HG02970 (cell line): ENCODE measurements at regions not wholly inside any gene's neighbourhood (a gene's known extent, or its start where the extent isn't known, plus 50 kb on each side); places are given as distances from the start of the nearest gene placed in this dataset.
"Not testable (repeated sequence)": the region's sequence is repeated elsewhere in the genome, so short reads cannot be mapped to it uniquely, and the experiment has no call there.

Experiments used
- ATAC-seq: cut with Tn5 transposase; IDR thresholded peaks from one replicate; pipeline ENCODE4 v1.9.1; 2021; ENCODE audit warnings: mild to moderate bottlenecking, moderate library complexity, moderate number of reproducible peaks; ENCODE audit not compliant: unreplicated experiment, low FRiP score

DNA sequence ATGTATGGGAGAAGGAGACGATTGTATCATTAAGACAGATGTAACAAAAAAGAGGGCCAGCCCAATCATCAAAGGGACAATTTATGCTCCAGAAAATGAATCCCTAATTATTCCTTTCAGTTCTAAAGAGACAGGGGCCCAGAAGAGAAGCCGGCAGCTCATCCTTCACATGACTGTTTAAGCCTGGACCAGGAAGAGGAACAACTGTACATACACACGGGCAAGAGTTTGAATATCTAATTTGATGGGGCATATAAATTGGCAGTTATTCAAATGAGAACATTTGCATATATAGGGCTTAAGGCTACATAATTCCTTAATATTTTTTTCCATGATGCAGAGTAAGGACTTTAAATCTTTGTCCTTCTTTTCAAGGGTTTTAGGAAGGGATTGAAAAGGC, 232.3 kb downstream of the TLE3 start:
- ATAC-seq: no peak

DNA sequence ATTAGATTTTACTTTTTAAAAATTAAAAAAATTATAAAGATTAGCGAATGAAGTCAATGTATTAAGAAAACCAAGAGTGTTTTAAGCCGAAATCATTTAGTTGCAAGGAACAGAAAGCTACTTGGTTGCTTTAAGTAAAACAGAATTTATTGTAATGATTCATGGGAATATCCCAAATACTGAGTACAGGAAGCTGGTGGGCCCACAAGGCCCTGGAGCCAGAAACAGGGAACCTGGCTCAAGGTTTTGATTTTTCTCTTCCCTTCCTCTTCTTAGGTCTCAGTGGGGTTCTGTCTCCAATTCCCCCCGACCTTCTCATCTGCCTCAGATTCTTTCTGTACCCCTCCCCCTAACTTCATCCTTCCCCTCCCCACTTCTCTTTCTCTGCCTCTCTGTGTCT, 229.0 kb downstream of the TLE3 start:
- no peak for ATAC-seq

DNA sequence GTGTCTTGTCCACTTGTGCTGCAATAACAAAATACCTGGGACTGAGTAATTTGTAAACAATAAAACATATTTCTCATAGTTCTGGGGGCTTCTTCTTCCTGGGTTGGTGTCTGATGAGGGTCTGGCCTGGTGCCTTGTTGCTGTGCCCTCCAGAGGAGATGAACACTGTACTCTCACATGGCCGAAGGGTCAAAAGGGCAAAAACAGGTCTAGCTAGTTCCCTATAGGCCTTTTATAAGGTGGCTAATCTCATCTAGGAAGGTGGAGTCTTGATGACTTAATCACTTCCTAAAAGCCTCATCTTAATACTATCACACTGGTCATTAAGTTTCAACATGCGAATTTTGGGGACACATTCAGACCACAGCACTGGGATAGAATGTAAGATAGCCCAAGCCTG, 228.4 kb downstream of the TLE3 start:
- ATAC-seq: no peak

DNA sequence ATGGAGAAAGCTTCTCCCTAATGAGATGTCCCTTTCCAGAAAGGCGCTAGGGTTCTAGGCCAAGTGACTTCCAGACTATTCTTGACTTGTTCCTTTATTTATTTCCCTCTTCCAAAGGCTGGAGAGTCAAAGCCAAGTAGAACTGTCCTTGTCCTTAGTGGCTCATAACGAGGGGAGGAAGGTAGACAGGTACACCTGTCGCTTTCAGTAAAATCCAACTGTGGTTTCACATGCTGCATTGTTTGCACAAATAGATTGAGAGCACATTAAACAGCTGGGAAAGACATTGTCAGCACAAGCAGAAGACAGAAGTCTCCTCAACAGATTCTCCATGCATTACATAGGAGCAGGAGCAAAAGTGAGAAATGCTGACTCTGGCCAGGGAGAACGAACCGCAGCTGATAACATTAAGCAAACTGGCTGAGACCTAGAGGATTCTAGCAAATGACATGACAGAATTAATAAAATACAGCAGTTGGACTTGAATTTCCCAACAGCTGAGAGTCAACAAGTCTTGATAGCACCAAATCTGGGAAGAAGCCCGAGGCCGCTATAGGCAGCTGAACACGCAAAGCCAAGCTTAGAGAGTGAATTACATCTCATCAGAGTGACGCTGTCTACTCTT, 227.7 kb downstream of the TLE3 start:
- ATAC-seq: no peak

DNA sequence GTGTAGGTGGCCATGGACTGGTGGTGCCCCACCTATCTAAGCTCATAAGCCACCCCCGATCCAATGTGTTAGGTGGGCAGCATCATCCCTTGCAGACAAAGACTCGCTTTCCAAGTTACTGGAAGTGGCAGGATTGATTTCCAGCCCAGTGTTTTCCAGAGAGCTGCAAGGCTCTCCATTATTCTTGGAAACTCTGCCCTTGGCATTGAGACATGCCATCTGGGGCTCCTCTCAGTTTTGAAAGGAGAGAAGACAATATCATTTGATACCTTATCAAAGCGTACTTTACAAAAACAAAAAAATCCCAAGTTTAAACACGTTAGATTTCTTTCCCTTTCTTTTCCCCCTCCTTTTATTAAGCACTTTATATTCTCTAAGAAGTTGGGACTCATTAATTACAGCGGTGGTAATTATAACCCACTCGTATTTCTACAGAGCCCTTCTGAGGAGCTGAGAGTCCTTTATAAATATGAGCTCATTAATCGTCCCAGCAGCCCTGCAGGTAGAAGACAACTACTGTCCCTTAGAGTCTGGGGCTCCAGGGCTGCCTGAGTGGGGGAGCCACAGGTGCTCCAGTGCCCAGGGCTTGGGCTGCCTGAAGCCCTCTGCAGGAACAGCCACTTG, 226.1 kb downstream of the TLE3 start:
- no peak for ATAC-seq

DNA sequence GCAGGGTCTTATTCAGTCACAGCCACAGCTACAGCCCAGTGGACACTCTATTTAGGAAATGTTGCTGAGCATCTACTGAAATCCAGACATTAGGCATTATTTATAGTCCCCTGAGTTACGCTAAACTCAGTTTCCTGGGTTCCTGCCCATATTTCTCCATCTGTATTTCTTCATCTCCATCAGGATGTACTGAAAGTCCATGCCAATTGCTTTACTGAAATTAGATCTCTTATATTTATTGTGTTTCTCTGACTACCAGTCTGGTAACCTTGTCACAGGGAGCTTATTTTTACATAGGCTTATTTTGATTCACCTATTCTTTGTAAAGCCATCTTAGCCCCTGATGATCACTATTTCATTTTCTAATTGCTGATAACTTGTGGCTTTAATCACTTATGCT, 223.9 kb downstream of the TLE3 start:
- ATAC-seq: no peak

DNA sequence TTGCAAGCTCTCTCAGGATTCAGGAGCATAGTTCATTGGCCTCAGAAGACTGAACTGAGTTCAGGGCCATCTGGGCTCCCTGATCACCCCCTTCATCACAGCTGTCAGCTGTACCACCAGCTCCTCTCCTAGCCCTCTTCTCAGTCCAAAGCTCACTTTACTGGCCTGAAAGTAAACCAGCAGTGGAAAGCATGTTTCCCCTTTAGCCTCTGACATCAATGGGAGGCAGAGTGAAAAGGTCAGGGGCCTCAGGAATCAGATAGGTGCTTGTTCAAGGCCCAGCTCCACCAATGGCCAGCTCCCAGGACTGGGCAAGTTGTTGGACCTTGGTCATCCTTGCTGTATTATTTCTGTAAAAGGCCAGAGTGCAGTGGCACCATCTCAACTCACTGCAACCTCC, 223.4 kb downstream of the TLE3 start:
- ATAC-seq: no peak

DNA sequence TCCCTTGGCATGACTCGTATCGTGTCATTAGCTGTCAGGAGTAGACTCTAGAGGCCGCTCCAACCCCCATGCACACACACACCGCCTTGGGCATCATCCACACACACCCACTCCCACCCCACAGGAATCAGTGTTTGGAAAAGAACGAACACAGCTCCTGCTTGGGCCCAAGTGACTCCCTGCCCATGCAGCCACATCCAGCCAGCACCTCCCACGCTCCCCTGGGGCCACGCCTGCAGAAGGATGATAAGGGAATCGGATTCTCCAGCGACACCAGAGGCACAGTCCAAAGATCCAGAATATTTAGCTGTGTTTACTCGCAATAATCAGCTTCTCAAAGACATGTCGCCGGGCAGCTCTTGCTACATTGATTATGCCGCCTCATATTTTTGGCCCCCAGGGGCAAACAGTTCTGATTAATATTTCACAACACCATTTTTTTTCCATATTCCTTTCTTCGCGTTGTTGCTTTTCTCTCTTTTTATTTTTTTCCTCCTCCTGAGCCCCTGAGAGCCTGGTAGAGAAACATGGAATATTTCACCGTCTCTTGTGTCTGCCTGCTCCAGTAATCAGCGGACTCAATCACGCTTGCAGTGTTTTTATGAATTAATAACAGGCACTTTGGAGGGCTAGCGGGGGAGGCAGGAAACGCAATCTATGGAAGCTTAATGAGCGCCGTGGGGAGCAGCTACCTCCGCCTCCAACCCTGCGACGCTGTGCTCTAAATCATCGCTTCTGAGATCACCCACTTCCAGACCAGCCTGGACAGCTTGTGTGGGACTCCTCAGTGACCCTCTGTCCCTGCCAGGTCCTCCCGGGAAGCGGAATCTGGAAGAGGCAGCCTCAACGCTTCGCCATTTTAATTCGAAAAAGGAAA, 221.4 kb downstream of the TLE3 start:
- ATAC-seq: no peak

DNA sequence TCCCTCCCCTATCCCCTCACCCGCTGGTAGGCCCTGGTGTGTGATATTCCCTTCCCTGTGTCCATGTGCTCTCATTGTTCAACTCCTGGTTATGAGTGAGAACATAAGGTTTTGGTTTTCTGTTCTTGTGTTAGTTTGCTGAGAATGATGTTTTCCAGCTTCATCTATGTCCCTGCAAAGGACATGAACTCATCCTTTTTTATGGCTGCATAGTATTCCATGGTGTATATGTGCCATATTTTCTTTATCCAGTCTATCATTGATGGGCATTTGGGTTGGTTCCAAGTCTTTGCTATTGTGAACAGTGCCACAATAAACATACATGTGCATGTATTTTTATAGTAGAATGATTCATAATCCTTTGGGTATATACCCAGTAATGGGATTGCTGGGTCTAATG, 217.8 kb downstream of the TLE3 start:
- not testable (repeated sequence) for ATAC-seq

DNA sequence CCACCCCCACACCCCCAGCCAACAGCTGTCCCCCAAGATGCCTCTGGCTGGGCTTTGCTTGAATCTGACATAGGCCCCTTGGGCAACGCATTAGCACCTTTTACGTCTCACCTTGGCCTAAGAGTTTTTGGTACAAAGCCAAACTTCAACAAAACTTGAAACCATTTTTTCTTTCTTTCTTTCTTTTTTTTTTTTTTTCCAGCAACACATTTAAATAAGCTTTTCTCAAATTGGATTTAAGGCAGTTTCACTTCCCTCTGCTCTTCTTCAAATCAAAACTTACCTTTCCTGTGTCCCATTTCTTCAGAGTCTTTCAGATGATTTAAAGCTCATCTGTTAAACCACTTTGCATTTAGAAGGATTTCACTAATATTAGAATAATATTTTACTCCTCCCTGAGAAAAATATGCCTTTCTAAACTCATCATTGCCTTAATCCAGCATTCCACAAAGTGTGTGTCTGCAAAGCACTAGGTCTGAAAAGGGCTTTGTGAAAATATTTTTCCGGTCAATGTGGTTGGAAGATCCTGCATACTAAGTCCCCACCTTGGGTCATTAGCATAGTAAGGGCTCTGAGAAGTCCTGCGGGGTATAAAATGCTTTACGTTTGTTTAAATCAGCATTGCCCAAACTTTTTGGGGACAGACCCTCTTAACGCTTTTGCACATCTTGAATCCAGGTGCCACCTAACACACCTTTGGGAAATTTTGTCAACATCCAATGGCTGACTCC, 217.0 kb downstream of the TLE3 start:
- no peak for ATAC-seq

DNA sequence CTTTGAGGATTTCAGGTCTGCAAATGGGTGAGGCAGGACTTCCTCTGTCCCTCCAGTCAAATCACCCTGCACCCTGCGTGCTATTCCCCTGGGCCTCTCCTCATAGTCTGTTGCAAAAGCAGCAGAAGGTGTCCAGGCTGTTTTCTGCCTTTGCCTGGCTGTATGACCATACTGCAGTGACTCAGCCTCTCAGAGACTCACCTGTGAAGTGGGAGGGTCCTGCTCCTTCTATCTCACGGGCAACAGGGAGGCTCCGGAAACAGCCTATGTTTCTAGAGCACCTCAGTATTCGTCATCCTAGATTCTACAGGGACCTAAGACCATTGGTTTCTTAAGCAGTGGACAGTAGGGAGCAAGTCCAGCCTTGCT, 216.4 kb downstream of the TLE3 start:
- no peak for ATAC-seq

DNA sequence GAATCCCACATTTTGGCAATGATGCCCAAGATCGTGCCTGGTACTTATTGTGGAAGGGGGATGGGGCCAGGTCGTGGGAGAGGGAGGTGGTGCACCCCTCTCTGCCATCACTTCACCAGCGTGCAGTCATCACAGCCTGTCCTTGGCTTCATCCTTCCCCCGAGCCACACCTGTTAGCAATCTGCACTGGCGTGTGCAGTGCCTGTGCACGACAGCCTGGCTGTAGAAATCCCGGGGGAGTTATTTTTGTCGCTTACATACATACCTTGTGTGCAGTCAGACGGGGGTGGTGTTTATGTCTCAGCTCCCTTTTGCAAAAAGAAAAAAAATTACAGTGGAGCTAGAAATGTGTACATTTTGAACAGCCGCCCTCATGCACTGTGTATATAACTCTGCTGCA, 216.0 kb downstream of the TLE3 start:
- ATAC-seq: no peak

DNA sequence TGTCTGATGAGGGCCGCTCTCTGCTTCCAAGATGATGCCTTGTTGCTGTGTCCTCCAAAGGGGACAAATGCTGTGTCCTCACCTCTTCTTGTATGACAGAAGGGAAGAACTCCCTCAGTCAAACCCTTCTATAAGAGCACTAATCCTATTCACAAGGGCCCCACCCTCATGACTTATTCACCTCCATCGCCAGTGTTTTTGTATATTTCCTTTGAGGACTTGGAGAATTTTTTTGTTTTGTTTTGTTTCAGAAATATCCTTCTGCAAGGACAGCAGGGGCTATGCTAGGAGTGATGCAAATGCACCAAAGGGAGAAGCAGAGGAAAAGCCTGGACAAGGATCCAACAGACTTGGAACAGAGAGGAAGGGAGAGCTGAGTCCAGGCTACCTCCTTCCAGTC, 214.4 kb downstream of the TLE3 start:
- no peak for ATAC-seq

DNA sequence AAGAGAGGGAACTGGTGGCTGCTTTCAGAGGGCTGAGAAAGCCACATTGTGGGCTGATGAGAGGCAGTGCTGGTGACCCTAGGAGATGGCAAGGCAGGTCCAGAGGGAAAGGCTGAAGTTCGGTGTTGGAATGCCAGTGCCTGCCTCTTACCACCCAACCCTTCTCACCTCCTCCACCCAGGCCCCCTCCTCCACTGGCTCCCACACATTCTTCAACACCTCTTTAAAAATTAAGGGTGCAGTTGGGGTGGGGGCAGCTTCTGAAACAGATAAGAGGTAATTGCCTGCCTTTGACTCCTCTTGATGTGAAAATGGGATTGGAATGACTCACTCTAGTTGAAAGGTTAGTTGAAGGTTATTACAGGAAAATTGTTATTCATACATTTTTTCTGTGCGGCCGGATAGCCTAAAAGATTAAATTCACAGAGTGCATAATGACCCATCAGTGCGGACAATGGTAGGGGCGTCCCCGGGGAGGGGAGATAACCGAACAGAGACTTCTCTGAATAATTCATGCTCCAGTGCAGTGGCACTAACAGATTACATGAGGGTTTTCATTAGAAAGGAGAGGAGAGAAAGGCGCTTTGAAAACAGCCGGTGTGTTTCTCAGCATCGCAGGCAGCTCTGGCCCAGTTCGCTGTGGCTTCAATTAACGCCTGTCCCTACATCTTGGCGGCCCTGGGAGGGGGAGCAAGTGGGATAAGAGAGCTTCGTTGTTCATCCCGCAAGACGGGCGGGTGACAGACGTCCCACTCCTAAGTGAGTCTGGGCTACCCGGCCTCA, 212.4 kb downstream of the TLE3 start:
- ATAC-seq: no peak

DNA sequence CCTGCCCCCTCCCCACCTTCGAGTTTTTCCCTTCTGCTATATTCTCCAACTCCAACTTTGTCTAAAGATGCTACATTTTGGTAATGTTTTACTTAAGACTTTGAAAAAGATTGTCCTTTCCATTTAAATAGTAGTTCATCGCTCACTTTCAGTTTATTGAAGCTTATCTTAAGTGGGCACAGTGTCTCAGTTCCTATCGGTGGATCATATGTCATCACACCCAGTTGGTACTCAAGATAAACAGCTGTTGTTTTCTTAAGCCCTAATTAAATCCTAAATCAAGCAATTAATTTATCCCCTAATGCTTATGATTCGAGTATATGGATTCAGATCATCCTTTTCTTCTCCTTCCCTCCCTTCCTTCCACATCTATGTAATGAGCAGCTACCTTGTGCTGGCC, 210.7 kb downstream of the TLE3 start:
- ATAC-seq: no peak

DNA sequence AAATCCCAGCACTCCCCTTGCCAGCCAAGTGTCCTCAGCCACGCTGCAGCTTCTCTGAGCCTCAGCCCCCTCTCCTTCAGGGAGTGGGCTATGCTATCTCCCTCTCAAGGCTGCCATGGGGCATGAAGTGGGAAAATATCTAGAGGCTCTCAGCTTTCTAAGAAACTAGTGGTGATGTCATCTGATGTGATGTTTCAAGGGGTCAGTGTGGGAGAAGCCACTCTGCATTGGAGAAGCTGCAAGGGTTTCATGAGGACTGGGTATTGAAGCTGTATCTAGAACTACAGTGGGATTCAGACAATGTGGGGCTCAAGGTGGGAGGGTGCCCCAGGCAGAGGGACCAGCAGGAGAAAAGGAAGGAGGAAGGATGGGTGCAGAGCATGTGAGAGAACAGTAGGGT, 210.2 kb downstream of the TLE3 start:
- ATAC-seq: no peak

DNA sequence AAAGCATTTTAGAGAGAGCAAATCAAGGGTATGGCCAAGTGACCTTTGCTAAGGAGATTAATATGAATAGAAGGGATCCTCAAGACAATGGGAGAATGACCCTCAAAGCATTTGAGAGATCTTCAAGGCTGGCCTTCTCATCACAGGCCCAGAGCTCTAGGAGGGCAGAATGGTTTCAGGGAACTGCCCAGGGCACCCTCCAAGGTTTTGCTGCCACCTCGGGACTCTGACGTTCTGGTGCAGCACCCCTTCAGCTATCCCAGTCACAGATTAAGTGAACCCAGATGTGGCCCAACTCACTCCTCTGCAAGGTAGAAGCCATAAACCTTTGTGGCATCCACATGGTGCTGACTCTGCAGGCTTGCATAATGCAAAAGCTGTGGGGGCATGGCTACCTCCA, 209.3 kb downstream of the TLE3 start:
- ATAC-seq: no peak

DNA sequence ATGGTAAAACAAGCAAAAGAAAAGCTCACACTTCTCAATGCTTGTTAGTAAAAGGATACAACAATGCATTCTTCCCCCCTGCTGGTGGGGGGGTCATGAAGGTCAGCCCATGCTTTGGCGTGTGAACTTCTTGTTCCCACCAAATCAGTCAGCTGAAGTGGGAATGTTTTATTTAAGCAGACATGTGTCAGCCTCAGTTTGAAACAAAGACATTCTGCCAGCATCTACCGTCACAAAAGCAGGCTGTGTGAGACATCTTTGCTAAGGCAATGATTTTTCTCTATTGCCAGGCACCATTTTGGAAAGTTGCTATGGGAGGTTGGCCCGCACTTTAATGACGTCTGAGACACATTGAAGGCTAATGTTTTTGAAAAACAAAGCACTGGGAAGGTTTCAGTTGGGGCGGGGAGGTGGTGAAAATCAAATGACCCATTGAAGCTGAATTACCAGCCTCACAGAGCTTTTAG, 206.6 kb downstream of the TLE3 start:
- no peak for ATAC-seq

DNA sequence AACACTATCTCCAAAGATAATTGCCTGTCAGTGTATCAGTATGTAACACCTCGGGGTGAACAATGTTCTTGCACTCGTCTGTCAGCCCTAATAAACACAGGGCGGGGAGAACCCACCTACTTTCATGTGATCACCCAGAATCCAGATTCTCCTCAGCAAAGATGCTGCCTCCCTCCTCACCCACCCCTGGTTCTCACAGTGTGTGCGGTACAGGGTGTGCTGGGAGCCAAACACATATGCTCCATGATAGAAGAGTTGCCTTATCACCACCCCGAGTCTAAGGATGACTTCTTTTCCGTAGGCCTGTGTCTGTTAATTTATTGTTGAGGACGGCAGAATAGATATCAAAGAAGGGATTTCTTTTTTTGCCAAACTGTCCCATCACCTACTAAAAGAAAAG, 206.1 kb downstream of the TLE3 start:
- no peak for ATAC-seq

DNA sequence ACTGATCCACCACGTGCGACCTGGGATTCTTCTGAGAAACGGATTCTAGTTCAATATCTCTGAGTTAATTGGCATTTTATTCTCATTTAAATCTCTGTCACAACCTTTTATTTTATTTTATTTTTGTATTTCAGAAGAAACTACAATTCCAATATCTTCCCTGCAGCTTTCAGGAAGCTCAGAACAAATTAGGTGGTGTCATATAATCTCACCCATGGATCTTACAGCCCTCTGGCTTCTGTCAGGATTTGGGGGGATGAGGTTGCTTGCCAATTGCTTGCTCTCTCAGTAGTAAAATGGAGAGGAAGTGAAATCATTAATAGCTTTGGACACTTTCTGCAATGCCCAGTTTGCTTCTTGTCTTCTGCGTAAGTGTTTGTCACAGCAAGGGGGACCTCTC, 205.4 kb downstream of the TLE3 start:
- no peak for ATAC-seq
